ENCODE measurements at regions not wholly inside any gene's neighbourhood (a gene's known extent, or its start where the extent isn't known, plus 50 kb on each side); places are given as distances from the start of the nearest gene placed in this dataset.

GRCh38 chr4:125837493-125838201 is 522.9 kb downstream of the FAT4 start:
- H3K4me2 ChIP-seq (ENCODE audit: low read length): no peak overlapping the region
- TF ChIP-seq CTCF (IDR thresholded peaks at IDR 0.05; ENCODE audit: low read depth, low read length, poor library complexity, severe bottlenecking) (no peak), EZH2phosphoT487 (IDR thresholded peaks at IDR 0.05; ENCODE audit: borderline replicate concordance, low read length) (no peak)
- H3K9me3 ChIP-seq (ENCODE audit: control insufficient read depth, insufficient read depth, low read length): no peaks in the 10 kb centered on the region
- no peaks in the 10 kb centered on the region for H3K9me2 ChIP-seq (replicated peaks; ENCODE audit: control insufficient read depth, low read length)
- no peaks in the 10 kb centered on the region for H3K27me3 ChIP-seq (ENCODE audit: control insufficient read depth, low read length)
- no peaks in the 10 kb centered on the region for H3K36me3 ChIP-seq (ENCODE audit: control insufficient read depth, low read length)
- no peaks in the 10 kb centered on the region for H3K79me2 ChIP-seq (ENCODE audit: control insufficient read depth, low read length)
- no peaks in the 10 kb centered on the region for H3K4me1 ChIP-seq (ENCODE audit: control insufficient read depth, low read length)
- H4K20me1 ChIP-seq (ENCODE audit: control insufficient read depth, insufficient read depth, low read depth, low read length): no peaks in the 10 kb centered on the region
- H3F3A ChIP-seq (ENCODE audit: control insufficient read depth, insufficient read depth): no peaks in the 10 kb centered on the region
- H3K4me3 ChIP-seq (ENCODE audit: low read length): no peak overlapping the region
- no peak overlapping the region for H3K27ac ChIP-seq (ENCODE audit: low read depth, low read length)

GRCh38 chr4:125838202-125838601 is 523.4 kb downstream of the FAT4 start:
- Histone ChIP-seq H3K4me3 (ENCODE audit: low read length) (no peak overlapping the region), H3K36me3 (ENCODE audit: control insufficient read depth, low read length) (no peaks in the 10 kb centered on the region), H3K4me2 (ENCODE audit: low read length) (no peak overlapping the region), H3K79me2 (ENCODE audit: control insufficient read depth, low read length) (no peaks in the 10 kb centered on the region), H3K9me3 (ENCODE audit: control insufficient read depth, insufficient read depth, low read length) (no peaks in the 10 kb centered on the region), H3K27me3 (ENCODE audit: control insufficient read depth, low read length) (no peaks in the 10 kb centered on the region), H3K9me2 (replicated peaks; ENCODE audit: control insufficient read depth, low read length) (no peaks in the 10 kb centered on the region), H3F3A (ENCODE audit: control insufficient read depth, insufficient read depth) (no peaks in the 10 kb centered on the region), H3K27ac (ENCODE audit: low read depth, low read length) (no peak overlapping the region), H4K20me1 (ENCODE audit: control insufficient read depth, insufficient read depth, low read depth, low read length) (no peaks in the 10 kb centered on the region), H3K4me1 (ENCODE audit: control insufficient read depth, low read length) (no peaks in the 10 kb centered on the region)
- TF ChIP-seq CTCF (IDR thresholded peaks at IDR 0.05; ENCODE audit: low read depth, low read length, poor library complexity, severe bottlenecking): no peak

GRCh38 chr4:125838924-125839323 is 524.2 kb downstream of the FAT4 start:
- no peak overlapping the region for H3K4me2 ChIP-seq (ENCODE audit: low read length)
- H3K9me2 ChIP-seq (replicated peaks; ENCODE audit: control insufficient read depth, low read length): no peaks in the 10 kb centered on the region
- no peak for TF ChIP-seq EZH2phosphoT487 (IDR thresholded peaks at IDR 0.05; ENCODE audit: borderline replicate concordance, low read length)
- no peak for TF ChIP-seq CTCF (IDR thresholded peaks at IDR 0.05; ENCODE audit: low read depth, low read length, poor library complexity, severe bottlenecking)
- no peaks in the 10 kb centered on the region for H3F3A ChIP-seq (ENCODE audit: control insufficient read depth, insufficient read depth)
- H3K36me3 ChIP-seq (ENCODE audit: control insufficient read depth, low read length): no peaks in the 10 kb centered on the region
- H3K79me2 ChIP-seq (ENCODE audit: control insufficient read depth, low read length): no peaks in the 10 kb centered on the region
- H4K20me1 ChIP-seq (ENCODE audit: control insufficient read depth, insufficient read depth, low read depth, low read length): no peaks in the 10 kb centered on the region
- no peaks in the 10 kb centered on the region for H3K27me3 ChIP-seq (ENCODE audit: control insufficient read depth, low read length)
- H3K9me3 ChIP-seq (ENCODE audit: control insufficient read depth, insufficient read depth, low read length): no peaks in the 10 kb centered on the region
- H3K27ac ChIP-seq (ENCODE audit: low read depth, low read length): no peak overlapping the region
- no peak overlapping the region for H3K4me3 ChIP-seq (ENCODE audit: low read length)
- no peaks in the 10 kb centered on the region for H3K4me1 ChIP-seq (ENCODE audit: control insufficient read depth, low read length)
